MM.1S (cell line): ENCODE measurements at regions not wholly inside any gene's neighbourhood (a gene's known extent, or its start where the extent isn't known, plus 50 kb on each side); places are given as distances from the start of the nearest gene placed in this dataset.

Experiments
- DNase-seq: peaks from one replicate; pipeline ENCODE4 v3.0.0-alpha.2; 2015
- H2AFZ ChIP-seq: fragments of 300-600 bp; sonication (generic); 2 replicates; pipeline ENCODE4 v1.6.0; 2016; ENCODE audit warnings: antibody characterized with exemption, low read length
- H3F3A ChIP-seq: fragments of 300-600 bp; sonication (generic); 2 replicates; pipeline ENCODE4 v1.6.1; 2016; ENCODE audit warnings: mild to moderate bottlenecking, antibody characterized with exemption, low read length, moderate library complexity, mixed read lengths; ENCODE audit not compliant: insufficient read depth
- H3K27ac ChIP-seq: fragments of 300-600 bp; sonication (generic); 2 replicates; pipeline ENCODE4 v1.5.1; 2016; ENCODE audit warnings: mild to moderate bottlenecking, low read length
- H3K27me3 ChIP-seq: fragments of 300-600 bp; sonication (generic); replicated peaks from 2 replicates; pipeline ENCODE4 v1.6.0; 2016; ENCODE audit warnings: low read length; ENCODE audit not compliant: insufficient read depth
- H3K36me3 ChIP-seq: fragments of 300-600 bp; sonication (generic); replicated peaks from 2 replicates; pipeline ENCODE4 v1.6.1; 2016; ENCODE audit warnings: mild to moderate bottlenecking, low read length, mixed read lengths; ENCODE audit not compliant: insufficient read depth
- H3K4me1 ChIP-seq: fragments of 300-600 bp; sonication (generic); 2 replicates; pipeline ENCODE4 v1.6.1; 2016; ENCODE audit warnings: low read length, mixed read lengths
- H3K4me2 ChIP-seq: fragments of 300-600 bp; sonication (generic); 2 replicates; pipeline ENCODE4 v1.6.0; 2016; ENCODE audit warnings: low read depth, low read length
- H3K4me3 ChIP-seq: fragments of 300-600 bp; sonication (generic); 2 replicates; pipeline ENCODE4 v1.5.1; 2016; ENCODE audit warnings: low read length, mixed read lengths
- H3K79me2 ChIP-seq: fragments of 300-600 bp; sonication (generic); 2 replicates; pipeline ENCODE4 v1.6.1; 2016; ENCODE audit warnings: mixed run types, low read length, mixed read lengths
- H3K9ac ChIP-seq: fragments of 300-600 bp; sonication (generic); 2 replicates; pipeline ENCODE4 v1.6.1; 2016; ENCODE audit warnings: low read length, mixed read lengths
- H3K9me2 ChIP-seq: fragments of 300-600 bp; sonication (generic); replicated peaks from 2 replicates; pipeline ENCODE4 v1.6.1; 2016; ENCODE audit warnings: mild to moderate bottlenecking, low read length, mixed read lengths; ENCODE audit not compliant: insufficient read depth
- H3K9me3 ChIP-seq: fragments of 300-600 bp; sonication (generic); replicated peaks from 2 replicates; pipeline ENCODE4 v1.6.1; 2016; ENCODE audit warnings: mild to moderate bottlenecking, low read length, mixed read lengths; ENCODE audit not compliant: insufficient read depth
- H4K20me1 ChIP-seq: fragments of 300-600 bp; sonication (generic); 2 replicates; pipeline ENCODE4 v1.6.1; 2016; ENCODE audit warnings: mild to moderate bottlenecking, low read length, moderate library complexity, mixed read lengths; ENCODE audit not compliant: insufficient read depth
- CTCF ChIP-seq: fragments of 300-600 bp; sonication (generic); IDR thresholded peaks from 2 replicates; pipeline ENCODE4 v1.5.1; 2016; ENCODE audit warnings: antibody characterized with exemption, low read length, mixed read lengths
- EZH2 ChIP-seq: fragments of 300-600 bp; sonication (generic); optimal IDR thresholded peaks from 2 replicates; pipeline ENCODE3; 2017; ENCODE audit warnings: low read depth, mild to moderate bottlenecking, antibody characterized with exemption, low read length, mixed read lengths
- EZH2phosphoT487 ChIP-seq: fragments of 300-600 bp; sonication (generic); IDR thresholded peaks from 2 replicates; pipeline ENCODE4 v1.6.1; 2018; ENCODE audit warnings: antibody characterized with exemption, low read length

GRCh38 chr2:22748909-22749308, 636.1 kb upstream of the KLHL29 start:
- Histone ChIP-seq H4K20me1 (no peaks in the 10 kb centered on the region), H3K9ac (no peak overlapping the region), H3K9me2 (no peaks in the 10 kb centered on the region), H3K4me3 (no peak overlapping the region), H3F3A (no peaks in the 10 kb centered on the region), H3K36me3 (no peaks in the 10 kb centered on the region), H3K79me2 (no peaks in the 10 kb centered on the region), H2AFZ (no peak overlapping the region), H3K4me2 (peak overlapping the region; percentile 38; the same call in 1 of the 2 replicates), H3K27ac (peak overlapping the region; percentile 21; the same call in 1 of the 2 replicates), H3K9me3 (no peaks in the 10 kb centered on the region), H3K4me1 (peaks cover 14% of the 10 kb centered on the region; the same call in 1 of the 2 replicates), H3K27me3 (no peaks in the 10 kb centered on the region)
- peak; percentile 67 for DNase-seq
- TF ChIP-seq EZH2 (no peak), EZH2phosphoT487 (no peak), CTCF (no peak)

GRCh38 chr2:22753476-22753875, 631.5 kb upstream of the KLHL29 start:
- Histone ChIP-seq H3K27ac (no peak overlapping the region), H3K27me3 (no peaks in the 10 kb centered on the region), H3K4me1 (peaks cover 13% of the 10 kb centered on the region; the same call in 1 of the 2 replicates), H3K9me3 (no peaks in the 10 kb centered on the region), H3K36me3 (no peaks in the 10 kb centered on the region), H3K9ac (no peak overlapping the region), H3K9me2 (no peaks in the 10 kb centered on the region), H2AFZ (no peak overlapping the region), H3K79me2 (no peaks in the 10 kb centered on the region), H3K4me2 (no peak overlapping the region), H3K4me3 (no peak overlapping the region), H4K20me1 (no peaks in the 10 kb centered on the region), H3F3A (no peaks in the 10 kb centered on the region)
- no peak for TF ChIP-seq CTCF
- TF ChIP-seq EZH2: no peak
- no peak for TF ChIP-seq EZH2phosphoT487
- DNase-seq: no peak

- no peaks in the 10 kb centered on the region for H3F3A ChIP-seq
- no peaks in the 10 kb centered on the region for H3K27me3 ChIP-seq
- H3K9me3 ChIP-seq: no peaks in the 10 kb centered on the region
- H3K9me2 ChIP-seq: no peaks in the 10 kb centered on the region; the same call in 1 of the 2 replicates
- no peak for TF ChIP-seq EZH2phosphoT487
- no peaks in the 10 kb centered on the region for H4K20me1 ChIP-seq
- no peaks in the 10 kb centered on the region for H3K36me3 ChIP-seq
- H3K27ac ChIP-seq: no peak overlapping the region
- no peaks in the 10 kb centered on the region for H3K4me1 ChIP-seq
- no peak overlapping the region for H3K4me2 ChIP-seq
- H2AFZ ChIP-seq: no peak overlapping the region
- H3K79me2 ChIP-seq: no peaks in the 10 kb centered on the region
- no peak overlapping the region for H3K9ac ChIP-seq
- H3K4me3 ChIP-seq: no peak overlapping the region
- DNase-seq: no peak
Observed at GRCh38 chr2:22756276-22757043, 628.5 kb upstream of the KLHL29 start.

- Histone ChIP-seq H4K20me1 (no peaks in the 10 kb centered on the region), H3K4me1 (no peaks in the 10 kb centered on the region), H3K9me2 (no peaks in the 10 kb centered on the region), H3K4me2 (no peak overlapping the region), H3K27ac (no peak overlapping the region), H3K36me3 (no peaks in the 10 kb centered on the region), H3K27me3 (no peaks in the 10 kb centered on the region), H2AFZ (no peak overlapping the region), H3K79me2 (no peaks in the 10 kb centered on the region), H3K4me3 (no peak overlapping the region), H3K9me3 (no peaks in the 10 kb centered on the region), H3F3A (no peaks in the 10 kb centered on the region), H3K9ac (no peak overlapping the region)
- TF ChIP-seq EZH2phosphoT487 (no peak), EZH2 (no peak), CTCF (no peak)
- DNase-seq: no peak
Observed at GRCh38 chr2:22769497-22769896, 615.5 kb upstream of the KLHL29 start.
